T-helper 1 cell treated with Interleukin-12 subunit alpha and Interleukin-12 subunit beta and Interleukin-4 antibody, amounts not matched to agents 30 ng/mL and 1 ng/mL, for 36 hours (primary cell): ENCODE measurements at regions not wholly inside any gene's neighbourhood (a gene's known extent, or its start where the extent isn't known, plus 50 kb on each side); places are given as distances from the start of the nearest gene placed in this dataset.

Experiments used
- intact Hi-C: fragments of 100-400 bp; cut with micrococcal nuclease; formaldehyde crosslinking; loops from one replicate; pipeline ENCODE4 v1.15.1; 2024

DNA sequence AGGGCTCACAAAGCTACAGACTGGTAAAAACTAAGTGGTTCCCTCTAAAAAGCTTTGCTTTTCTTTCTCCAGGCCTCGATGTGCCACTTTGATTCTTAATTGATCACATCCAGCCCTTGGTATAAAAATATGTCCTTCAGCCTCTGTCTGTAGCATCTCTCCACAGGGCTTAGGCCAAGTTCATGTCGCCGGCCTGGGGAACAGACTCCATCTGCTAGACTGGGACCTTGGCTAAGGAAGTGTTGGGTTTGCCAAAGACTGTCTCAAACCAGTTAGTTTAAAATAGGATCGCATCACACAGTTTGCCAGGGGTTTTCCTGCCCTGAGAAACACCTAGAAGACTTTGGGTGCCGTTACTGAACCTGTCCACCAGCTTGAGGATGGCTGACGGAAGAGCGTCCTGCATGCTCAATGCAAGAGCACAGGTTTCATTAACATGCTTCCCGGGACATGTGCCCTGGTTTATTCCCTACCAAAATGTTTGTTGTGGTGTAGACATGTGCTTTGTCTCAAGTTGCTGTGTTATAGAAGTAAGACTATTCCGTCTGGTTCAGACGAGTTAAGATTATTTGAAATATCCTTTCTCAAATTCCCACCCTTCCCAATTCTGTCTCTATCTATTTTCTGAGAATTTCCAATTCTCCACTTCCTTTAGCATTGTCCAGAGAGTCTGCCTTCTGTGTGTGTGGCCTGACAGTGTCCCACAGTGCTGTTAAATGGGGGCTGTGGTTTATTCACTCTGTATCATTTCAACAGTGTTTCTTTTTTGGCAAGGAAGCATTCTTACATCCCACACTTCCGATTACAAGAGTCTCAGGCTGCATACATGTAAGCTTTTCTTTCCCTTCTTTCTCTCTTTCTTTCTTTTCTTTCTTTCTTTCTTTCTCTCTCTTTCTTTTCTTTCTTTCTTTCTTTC lies 334.7 kb downstream of the INHBA start:
- intact Hi-C loops = loop anchor here (5.0 kb wide), 1 partner anchor 1294 kb away; no protein-coding TSS in a partner anchor

DNA sequence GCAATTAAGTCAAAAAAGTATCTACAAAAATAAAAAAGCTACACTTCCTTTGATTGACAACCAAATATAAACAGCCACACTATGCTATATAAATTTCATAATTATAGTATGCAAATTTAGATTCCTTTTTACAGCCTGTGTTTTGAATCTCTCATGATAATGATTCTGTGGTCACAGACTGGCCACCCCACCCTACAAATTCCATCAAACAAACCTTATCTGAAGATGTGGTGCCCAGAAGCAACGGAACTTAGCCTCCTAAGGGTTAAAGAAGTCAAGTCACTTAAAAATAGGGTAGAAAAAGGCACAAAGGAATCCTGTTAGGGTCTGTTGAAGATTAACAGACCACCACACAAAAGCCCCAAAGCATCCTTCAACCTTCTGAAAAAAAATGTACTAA lies 351.8 kb downstream of the INHBA start:
- intact Hi-C loops = no loop called here

DNA sequence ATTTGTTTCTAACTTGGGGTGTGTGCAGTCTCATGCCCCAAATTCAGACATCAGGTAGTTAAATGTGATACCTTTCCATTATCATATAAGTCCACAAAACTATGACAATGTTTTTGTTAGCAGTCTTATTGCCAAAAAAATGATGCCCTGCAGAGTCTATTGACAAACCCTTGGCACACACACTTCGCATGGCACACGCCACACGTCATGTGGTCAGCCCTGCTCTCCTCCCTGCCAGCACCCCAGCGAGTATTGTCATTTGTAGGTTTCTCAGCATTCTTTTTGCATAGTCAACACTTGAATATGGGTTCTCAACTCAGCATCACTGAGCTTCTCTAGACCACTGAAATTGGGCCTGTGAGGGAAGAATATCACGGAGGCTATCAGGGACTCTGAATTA lies 356.0 kb downstream of the INHBA start:
- intact Hi-C loops = no loop called here

DNA sequence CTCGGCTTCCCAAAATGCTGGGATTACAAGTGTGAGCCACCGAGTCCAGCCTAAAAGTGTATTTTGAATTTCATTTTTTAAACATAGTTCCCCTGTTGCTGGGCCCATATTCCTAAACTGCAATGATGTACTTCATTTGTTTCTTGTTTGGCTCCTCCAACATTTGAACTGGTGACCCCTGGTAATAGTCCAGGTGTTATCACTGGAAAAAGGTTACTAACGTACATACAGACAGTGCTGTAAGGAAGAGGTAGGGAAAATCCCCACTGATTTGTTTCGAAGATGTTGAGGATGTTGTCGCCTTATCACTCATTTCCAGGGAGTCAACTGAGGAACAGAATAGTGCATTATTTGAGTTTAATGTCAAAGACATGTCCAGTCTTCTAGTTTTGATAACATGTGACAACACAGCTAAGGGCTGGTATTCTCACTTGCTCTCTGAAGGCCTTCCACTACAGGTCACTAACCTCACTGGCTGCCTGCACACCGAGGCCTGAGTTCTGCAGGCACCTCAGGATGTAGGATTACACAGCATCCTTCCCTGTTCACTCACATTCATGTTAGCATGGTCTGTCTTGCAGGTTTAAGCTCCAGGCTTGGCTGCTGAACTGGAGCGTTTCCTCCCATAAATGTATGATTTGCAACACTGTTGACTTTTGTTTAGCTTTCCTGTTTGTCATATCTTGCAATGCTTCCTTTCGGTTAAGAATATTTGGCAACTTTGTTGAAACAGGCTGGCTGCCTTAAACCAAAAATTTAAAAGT lies 362.8 kb downstream of the INHBA start:
- intact Hi-C loops = no loop called here

DNA sequence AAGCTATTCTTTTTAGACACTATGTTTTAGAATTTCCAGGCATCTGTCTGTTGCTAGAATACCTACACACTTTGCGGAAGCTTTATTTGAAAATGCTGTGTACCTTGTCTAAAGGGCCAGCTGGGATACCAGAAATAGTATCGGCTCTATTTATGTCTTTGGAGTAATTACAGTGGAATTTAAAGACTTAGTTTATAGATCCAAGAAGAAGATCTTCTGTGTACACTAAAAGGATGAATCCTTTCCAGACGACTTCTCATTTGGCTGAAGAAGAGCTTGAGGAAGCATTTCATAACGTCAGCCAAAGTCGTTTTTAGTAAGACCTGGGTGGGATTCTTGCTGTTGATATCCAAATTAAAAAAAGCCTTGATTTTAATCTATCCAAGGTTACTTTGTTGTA lies 365.9 kb downstream of the INHBA start:
- intact Hi-C loops = no loop called here

DNA sequence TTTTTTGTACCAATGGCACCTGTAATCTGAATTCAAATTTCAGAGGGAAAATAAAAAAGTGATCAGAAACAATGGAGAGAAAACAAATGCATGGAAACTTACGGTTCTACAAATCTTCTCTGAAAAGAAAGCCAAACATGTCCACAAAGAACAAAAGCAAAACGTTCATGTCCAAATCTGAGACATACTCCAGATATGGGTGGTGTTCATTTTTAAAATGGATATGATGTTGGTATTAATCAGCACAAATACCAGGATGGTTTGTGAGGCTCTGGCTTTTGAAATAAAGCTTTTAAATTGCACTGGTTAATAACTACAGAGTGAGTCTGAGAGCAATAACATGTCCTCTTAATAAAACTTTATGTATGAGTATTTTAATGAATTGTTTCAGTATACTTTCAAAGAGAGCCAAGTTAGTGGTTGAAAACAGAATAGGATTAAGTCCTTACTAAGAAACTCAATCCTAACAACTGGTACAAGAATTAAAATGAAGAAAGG lies 366.4 kb downstream of the INHBA start:
- intact Hi-C loops = no loop called here

DNA sequence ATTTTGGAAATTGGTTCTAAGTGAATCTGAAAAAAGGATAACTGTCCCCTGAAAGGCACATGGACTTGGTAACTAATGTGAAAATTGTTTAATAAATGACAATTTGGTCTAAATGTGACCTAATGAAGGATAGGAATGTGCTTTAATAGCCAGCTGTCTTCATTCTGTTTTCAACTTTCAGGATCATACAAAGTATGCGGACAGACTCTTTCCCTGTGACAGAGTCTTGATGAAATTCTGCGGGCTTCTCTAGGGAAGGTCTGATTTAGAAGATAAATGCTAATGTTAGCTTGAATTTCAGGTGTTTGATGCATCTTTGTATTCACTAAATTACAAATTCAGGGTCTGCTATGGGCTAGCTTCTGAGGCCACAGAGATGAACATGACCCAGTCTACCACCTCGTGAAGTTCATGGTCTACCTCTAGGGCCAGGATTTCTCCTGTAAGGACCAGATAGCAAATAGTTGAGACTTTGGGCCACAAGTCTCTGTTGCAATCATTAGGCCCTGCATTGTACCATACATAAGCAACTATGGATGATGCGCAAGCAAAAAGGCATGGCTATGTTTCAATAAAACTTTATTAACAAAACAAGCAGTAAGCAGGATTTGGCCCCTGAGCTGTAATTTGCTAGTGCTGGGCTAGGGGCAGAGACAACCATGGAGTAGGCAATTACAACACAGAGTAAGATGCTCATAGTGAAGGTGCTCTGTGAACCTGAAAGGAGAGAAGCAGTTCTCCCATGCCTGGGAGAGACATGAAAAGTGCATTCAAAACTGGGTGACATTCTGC lies 368.6 kb downstream of the INHBA start:
- intact Hi-C loops = no loop called here

DNA sequence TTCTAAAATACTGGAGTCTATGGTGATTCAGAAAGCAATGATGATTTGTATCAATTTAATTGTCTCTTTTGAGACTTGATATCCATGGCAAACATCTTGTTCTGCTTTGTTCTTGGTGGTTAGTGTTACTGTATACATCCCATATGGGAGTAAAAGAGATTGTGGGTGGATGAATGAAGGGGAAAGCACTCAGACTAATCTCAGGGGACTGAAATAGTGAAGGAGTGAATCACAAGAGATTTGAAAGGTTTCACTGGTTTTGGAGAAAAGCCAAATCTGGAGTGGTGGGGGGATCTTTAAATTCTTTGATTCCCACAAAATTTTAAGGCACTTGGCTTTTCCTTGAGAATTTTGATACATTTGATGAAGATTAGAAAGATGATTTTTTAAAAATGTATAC lies 369.4 kb downstream of the INHBA start:
- intact Hi-C loops = no loop called here

DNA sequence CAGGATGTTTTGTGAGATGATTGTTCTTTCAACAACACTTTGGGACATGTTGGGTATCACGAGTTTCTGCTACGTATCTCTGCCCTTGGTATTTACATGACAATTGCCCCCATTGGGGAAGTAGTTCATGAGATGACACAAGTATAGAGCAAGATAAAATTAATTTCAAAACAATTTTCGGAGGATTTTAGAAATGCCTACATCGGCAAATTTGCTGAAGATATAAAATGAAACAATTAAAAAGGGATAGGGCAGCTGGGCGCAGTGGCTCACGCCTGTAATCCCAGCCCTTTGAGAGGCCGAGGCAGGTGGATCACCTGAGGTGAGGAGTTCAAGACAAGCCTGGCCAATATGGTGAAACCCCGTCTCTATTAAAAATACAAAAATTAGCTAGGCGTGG lies 371.7 kb downstream of the INHBA start:
- intact Hi-C loops = no loop called here

DNA sequence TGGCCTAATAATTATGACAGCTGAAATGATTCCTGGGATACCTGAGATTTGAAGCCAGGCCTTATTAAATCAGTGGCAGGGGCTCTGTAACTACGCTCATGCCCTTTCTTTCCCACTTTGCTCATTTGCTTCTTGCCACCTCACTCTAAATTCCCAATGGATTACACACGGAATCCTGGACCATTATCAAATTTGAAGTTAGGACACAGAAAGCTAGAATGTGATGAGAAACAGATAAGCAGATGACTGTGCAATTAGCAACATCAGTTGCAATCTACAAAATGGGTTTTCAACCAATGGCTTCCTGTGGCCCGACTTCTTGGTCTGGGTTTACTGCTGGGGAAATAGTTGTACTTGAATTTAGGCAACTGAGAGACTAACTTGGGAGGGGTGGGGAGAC lies 374.3 kb downstream of the INHBA start:
- intact Hi-C loops = no loop called here

DNA sequence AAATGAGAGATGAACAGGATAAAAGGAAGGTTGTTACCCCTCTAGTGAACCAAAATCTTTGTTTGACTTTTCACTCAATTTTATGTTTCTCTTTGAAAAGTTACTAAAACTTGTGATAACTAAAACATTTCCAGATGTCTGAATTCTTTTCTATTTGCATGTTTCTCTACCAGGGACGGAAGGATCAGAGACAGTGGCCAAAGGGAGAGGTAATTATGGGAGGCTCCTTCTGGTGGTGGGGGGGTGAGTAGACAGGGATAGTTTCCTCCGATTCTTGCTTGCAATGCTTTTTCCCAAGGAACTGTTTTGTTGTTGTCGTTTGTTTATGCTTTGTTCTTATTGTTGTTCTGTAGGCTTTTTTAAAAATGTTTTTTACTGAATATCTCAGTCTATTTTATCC lies 374.8 kb downstream of the INHBA start:
- intact Hi-C loops = no loop called here

DNA sequence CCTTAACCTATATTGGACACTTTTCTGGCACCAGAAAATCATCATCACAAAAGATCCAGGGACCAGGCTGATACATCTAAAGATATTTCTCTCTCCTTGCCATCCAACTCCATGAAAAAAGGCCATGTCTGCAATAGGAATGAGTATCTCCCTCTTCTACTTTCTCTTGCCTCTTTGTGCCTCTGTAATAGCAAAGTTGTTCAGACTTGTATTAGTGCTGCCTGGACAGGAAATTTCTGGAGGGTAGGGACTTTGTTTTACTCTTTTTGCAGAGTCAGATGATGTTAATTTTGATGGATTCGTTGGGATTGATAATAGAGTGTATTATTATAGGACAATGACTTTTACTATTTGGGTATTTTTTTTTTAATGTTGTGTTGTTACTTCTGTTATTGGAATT lies 376.3 kb downstream of the INHBA start:
- intact Hi-C loops = no loop called here

DNA sequence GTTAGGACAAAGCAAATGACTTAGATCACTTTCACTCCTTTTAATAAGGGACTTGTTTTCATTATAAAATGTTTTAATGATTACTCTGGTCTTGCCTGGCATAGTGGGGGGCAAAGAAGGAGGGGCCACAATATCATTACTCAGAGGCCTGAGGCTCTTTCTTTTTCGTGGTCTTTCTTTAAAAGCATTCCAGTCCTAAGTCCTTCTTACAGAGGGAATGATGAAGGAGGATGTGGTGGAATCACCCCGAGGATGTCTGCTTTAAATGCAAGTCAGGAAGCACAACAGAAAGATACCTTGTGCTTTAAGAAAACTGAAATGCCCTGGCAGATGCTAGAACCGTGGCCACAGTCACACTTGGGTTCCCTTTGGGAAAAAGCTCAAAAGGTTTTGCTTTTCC lies 379.1 kb downstream of the INHBA start:
- intact Hi-C loops = no loop called here

DNA sequence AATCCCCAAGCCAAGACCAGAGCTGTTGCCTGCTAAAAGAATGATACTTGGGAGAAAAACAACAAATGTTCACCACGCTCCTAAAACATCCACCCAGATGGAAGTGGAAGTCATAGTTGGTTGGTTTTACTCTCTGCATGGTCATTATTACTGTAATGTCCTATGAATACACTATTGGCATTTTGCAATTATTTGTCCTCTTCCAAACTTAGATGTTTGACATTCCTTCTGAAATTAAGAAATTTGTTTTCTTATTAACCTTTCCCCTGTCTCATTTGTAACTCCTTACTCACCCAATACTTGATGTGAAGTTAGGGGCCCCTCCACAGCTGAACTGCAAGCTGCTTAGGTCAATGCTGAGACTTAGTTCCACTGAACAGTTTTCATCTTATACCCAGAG lies 383.3 kb downstream of the INHBA start:
- intact Hi-C loops = no loop called here

DNA sequence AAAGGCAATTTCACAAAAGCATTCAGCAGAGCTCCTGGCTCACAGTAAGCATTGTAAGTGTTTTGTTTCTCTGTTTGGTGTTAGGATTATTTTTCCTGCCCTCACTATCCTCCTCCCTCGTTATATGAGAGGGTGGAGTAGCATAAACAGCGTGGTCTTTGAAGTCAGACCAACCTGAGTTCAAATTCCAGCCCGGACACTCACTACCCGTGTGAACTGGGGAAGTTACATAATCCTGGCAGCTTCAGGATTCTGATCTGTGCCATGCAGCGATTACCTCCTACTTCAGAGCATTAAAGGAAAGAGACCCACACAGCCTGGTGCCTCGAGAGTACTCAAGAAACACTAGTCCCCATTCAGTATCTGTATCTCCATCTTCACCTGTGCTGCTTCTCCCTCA lies 386.5 kb downstream of the INHBA start:
- intact Hi-C loops = no loop called here

DNA sequence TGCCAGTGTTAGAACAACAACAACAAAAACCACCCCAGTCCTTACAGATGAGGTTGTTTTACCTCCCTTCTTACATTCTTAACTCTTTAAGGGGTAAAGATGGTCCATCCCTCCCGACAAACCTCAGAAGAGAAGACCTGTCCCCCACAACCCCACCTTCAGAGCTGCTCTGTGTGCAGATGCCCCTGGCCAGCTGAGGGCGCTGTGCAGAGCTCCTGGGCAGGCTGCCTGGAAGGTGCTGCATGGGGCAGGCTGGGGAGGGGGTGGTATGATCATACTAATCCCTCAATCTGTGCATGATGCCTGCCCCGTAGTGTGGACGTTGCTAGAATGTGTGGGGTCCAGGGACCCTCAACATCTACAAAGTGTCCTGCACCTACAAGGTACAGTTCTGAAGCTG lies 387.1 kb downstream of the INHBA start:
- intact Hi-C loops = no loop called here

DNA sequence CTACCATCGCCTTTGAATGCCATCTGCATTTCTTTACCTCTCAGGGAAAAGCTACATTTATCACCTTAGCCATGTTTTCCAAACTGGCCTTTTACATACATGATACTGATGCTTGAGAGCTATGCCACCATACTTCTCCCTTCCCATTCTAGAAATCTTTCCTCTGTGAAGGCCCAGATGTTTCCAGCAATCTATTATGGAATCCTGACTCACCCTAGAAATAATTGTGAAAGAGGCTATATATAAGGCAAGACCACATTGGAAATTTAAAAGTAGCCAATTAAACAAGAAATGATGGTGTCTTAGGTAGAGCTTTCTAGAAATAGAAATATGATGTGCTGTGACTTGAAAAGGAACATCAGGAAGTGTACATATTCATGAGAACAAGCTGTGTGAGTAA lies 389.7 kb downstream of the INHBA start:
- intact Hi-C loops = no loop called here

DNA sequence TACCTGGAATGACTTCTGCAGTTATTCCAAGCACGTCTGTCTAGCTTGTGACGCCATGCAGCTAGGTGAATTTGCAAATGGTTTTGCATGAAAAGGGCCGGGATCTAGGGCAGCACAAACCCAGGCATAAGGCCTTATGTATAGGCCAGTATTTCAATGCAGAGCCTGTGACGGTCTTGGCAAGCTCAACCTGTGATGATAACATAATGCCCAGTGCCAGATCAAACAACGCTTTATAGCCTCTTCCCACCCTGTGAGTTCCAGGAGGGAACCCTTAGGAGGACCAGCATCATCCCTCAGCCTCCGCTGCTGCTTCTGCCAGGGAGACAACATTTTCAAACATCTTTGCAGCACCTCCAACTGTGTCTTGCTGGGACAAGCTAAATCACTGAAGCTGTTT lies 390.7 kb downstream of the INHBA start:
- intact Hi-C loops = no loop called here

DNA sequence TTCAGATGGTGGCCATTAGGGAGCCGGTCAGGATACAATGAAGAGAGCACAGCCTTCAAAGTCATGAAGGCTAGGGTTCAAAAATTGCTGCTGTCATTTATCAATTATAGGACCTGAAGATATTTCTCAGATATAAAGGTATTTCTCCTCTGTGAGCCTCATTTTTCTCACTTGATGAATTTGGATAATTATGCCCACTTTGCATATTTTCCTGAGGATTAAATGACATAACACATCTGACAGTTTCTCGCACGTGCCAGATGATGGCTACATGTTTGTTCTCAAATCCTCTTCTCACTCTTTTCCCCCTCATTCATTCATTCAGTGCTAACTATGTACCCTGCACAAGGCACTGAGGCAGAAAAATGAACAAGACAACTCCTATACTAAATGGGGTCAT lies 391.6 kb downstream of the INHBA start:
- intact Hi-C loops = no loop called here

DNA sequence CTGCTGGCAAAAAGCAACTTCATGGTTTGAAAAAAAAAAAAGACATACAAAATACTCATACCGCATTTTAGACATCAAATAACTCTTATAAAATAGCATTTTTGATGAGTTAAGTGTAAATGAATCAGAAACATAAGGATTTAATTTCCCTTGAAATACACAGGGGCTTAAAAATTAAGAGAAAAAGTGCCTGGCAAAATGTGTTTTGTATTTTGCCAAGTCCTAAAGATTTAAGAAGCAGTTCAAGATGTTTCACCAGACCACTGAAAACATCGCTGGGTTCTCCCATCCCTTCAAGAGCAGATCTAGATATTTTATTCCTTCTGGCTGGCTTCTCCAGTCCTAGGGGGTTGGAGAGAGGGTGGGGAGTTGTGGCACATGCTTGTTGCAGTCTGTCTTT lies 396.4 kb downstream of the INHBA start:
- intact Hi-C loops = no loop called here

DNA sequence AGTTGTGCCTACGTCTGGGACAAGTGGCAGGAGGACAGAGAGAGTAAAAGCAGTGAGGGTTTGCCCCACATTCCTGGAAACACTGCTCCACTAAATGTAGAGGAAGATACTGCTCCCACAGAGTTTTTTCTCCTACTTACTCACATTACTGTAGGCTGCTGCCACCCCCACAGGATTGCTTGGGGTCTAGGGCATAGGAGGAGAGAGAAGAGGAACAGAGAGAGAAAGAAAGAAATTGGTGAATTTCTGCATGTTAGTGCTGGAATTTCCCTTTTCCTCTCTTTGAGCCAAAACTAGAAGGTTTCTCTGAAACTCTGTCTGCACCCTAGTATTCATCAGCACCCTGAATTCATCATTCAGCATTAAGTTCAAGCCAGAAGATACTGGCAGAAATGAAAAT lies 397.9 kb downstream of the INHBA start:
- intact Hi-C loops = no loop called here

DNA sequence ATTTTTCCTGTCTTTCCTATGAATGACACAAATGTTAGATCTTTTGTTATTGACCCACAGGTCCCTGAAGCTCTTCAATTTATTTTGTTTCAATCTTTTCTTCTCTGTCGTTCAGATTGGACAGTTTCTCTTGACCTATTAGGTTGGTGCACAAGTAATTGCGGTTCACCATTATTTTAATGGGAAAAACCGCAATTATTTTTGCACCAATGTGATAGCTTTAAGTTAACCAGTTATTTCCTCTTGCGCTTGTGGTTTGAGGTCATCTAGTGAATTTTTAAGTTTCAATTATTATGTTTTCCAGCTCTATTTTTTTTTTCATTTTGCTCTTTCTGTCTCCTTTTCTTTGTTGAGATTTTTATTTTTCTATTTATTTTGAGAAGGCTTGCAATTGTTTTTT lies 399.2 kb downstream of the INHBA start:
- intact Hi-C loops = no loop called here
